H1 (cell line): ENCODE measurements at regions not wholly inside any gene's neighbourhood (a gene's known extent, or its start where the extent isn't known, plus 50 kb on each side); places are given as distances from the start of the nearest gene placed in this dataset.

ENCODE experiments used
- CTCF ChIA-PET: fragments of 300-600 bp; sonication (Branson Sonifier 250); formaldehyde crosslinking; loops from one replicate; lab custom pipeline; 2021; ENCODE audit not compliant: partially characterized antibody; lab: Charles Lee
- POLR2A ChIA-PET: fragments of 300-600 bp; sonication (Branson Sonifier 250); formaldehyde crosslinking; loops from one replicate; lab custom pipeline; 2021; ENCODE audit warnings: inconsistent platforms; ENCODE audit not compliant: partially characterized antibody; lab: Charles Lee
- DNase-seq, 2 experiments: peaks; one replicate each; pipeline versions ENCODE4 v3.0.0 to v3.0.0-alpha.2; 2010 to 2022; ENCODE audit warnings: low spot score in 2 of 2, low read depth in 1 of 2, mixed read lengths in 1 of 2
- FAIRE-seq: peaks from 2 replicates; lab custom pipeline; 2011; peaks lifted over from hg19 to GRCh38; lab: Jason Lieb, UNC
- H2AFZ ChIP-seq: 2 replicates; pipeline ENCODE4 v1.8.1; 2012; ENCODE audit warnings: low read length, inconsistent platforms
- H2AK5ac ChIP-seq: 2 replicates; pipeline ENCODE4 v1.6.1; 2013; ENCODE audit warnings: low read depth, low read length
- H2BK120ac ChIP-seq: replicated peaks from 2 replicates; pipeline ENCODE3; 2013; ENCODE audit warnings: low read depth, low read length, inconsistent platforms
- H2BK12ac ChIP-seq: 2 replicates; pipeline ENCODE4 v1.6.1; 2013; ENCODE audit warnings: low read depth, low read length
- H2BK15ac ChIP-seq: 2 replicates; pipeline ENCODE4 v1.6.1; 2013; ENCODE audit warnings: low read length
- H2BK20ac ChIP-seq: 2 replicates; pipeline ENCODE4 v1.6.1; 2013; ENCODE audit warnings: low read length
- H2BK5ac ChIP-seq: 2 replicates; pipeline ENCODE4 v1.6.1; 2013; ENCODE audit warnings: low read depth, low read length
- H3K14ac ChIP-seq: 2 replicates; pipeline ENCODE4 v1.6.1; 2013; ENCODE audit warnings: inconsistent platforms; ENCODE audit not compliant: insufficient read length
- H3K18ac ChIP-seq: 2 replicates; pipeline ENCODE4 v1.6.1; 2013; ENCODE audit warnings: low read length; ENCODE audit errors: extremely low read depth
- H3K23ac ChIP-seq: 2 replicates; pipeline ENCODE4 v1.6.1; 2013; ENCODE audit warnings: inconsistent platforms; ENCODE audit not compliant: insufficient read length
- H3K23me2 ChIP-seq: 2 replicates; pipeline ENCODE4 v1.6.1; 2013; ENCODE audit warnings: low read depth, low read length
- H3K27ac ChIP-seq: 2 replicates; pipeline ENCODE4 v1.6.1; 2011; ENCODE audit warnings: low read depth, low read length, inconsistent platforms
- H3K27me3 ChIP-seq, 4 experiments: replicated peaks in 1 of 4; 1 replicate in 1 of 4; 2 replicates in 3 of 4; pipeline versions ENCODE4 v1.6.1 to v1.8.1; 2011 to 2013; ENCODE audit warnings: low read length in 3 of 4, mild to moderate bottlenecking in 3 of 4, inconsistent platforms in 2 of 4, mixed read lengths in 2 of 4, moderate library complexity in 1 of 4; ENCODE audit not compliant: control insufficient read depth in 3 of 4, insufficient read depth in 3 of 4; ENCODE audit errors: extremely low read depth in 1 of 4
- H3K36me3 ChIP-seq, 4 experiments: 2 replicates each; pipeline versions ENCODE4 v1.6.1 to v1.8.1; 2011 to 2013; ENCODE audit warnings: mild to moderate bottlenecking in 4 of 4, low read length in 3 of 4, moderate library complexity in 2 of 4, control low read depth in 1 of 4, inconsistent platforms in 1 of 4; ENCODE audit not compliant: insufficient read depth in 4 of 4, control insufficient read depth in 2 of 4
- H3K4ac ChIP-seq: replicated peaks from 2 replicates; pipeline ENCODE3; 2013; ENCODE audit warnings: low read length, low read depth, mixed read lengths, inconsistent platforms; ENCODE audit not compliant: insufficient read length
- H3K4me1 ChIP-seq, 4 experiments: replicated peaks in 1 of 4; 1 replicate in 1 of 4; 2 replicates in 3 of 4; pipeline versions ENCODE4 v1.6.1 to v1.8.1; 2011 to 2013; ENCODE audit warnings: low read length in 3 of 4, inconsistent platforms in 2 of 4, mixed read lengths in 1 of 4; ENCODE audit not compliant: insufficient read depth in 4 of 4, control insufficient read depth in 3 of 4
- H3K4me2 ChIP-seq, 2 experiments: 2 replicates each; pipeline versions ENCODE4 v1.6.1 to v1.8.1; 2011 to 2013; ENCODE audit warnings: low read depth in 2 of 2, low read length in 2 of 2, control low read depth in 1 of 2, inconsistent platforms in 1 of 2, mild to moderate bottlenecking in 1 of 2; ENCODE audit not compliant: insufficient read depth in 1 of 2
- H3K4me3 ChIP-seq, 4 experiments: fragments of 200-600, 300-600 bp in 1 of 4; sonication (generic), shearing (Covaris generic), sonication (Bioruptor Twin) in 1 of 4; 2 replicates each; pipeline versions ENCODE4 v1.5.1 to v1.8.1; 2011 to 2016; ENCODE audit warnings: low read length in 4 of 4, low read depth in 3 of 4, control low read depth in 2 of 4, inconsistent platforms in 2 of 4, mild to moderate bottlenecking in 2 of 4, mixed read lengths in 1 of 4, moderate library complexity in 1 of 4; ENCODE audit not compliant: insufficient read depth in 2 of 4; ENCODE audit errors: extremely low read depth in 1 of 4
- H3K56ac ChIP-seq: replicated peaks from 2 replicates; pipeline ENCODE3; 2013; ENCODE audit warnings: low read depth, mild to moderate bottlenecking, mixed read lengths, low read length, inconsistent platforms; ENCODE audit not compliant: insufficient read length
- H3K79me1 ChIP-seq: 2 replicates; pipeline ENCODE4 v1.6.1; 2013; ENCODE audit warnings: low read depth, low read length, control low read depth
- H3K79me2 ChIP-seq, 2 experiments: 2 replicates each; pipeline versions ENCODE4 v1.6.1 to v1.8.1; 2012 to 2013; ENCODE audit warnings: low read length in 2 of 2, mild to moderate bottlenecking in 2 of 2, inconsistent platforms in 1 of 2; ENCODE audit not compliant: insufficient read depth in 2 of 2, control insufficient read depth in 1 of 2
- H3K9ac ChIP-seq, 4 experiments: replicated peaks in 1 of 4; 1 replicate in 1 of 4; 2 replicates in 3 of 4; pipeline versions ENCODE4 v1.6.1 to v1.8.1; 2011 to 2013; ENCODE audit warnings: low read depth in 3 of 4, low read length in 3 of 4, control low read depth in 2 of 4, mild to moderate bottlenecking in 2 of 4, moderate library complexity in 2 of 4, inconsistent platforms in 1 of 4; ENCODE audit errors: extremely low read depth in 1 of 4
- H3K9me3 ChIP-seq, 2 experiments: 2 replicates each; pipeline versions ENCODE4 v1.6.1 to v1.8.1; 2012 to 2013; ENCODE audit warnings: mild to moderate bottlenecking in 2 of 2, moderate library complexity in 2 of 2, control low read depth in 1 of 2, inconsistent platforms in 1 of 2, low read depth in 1 of 2, low read length in 1 of 2, mixed read lengths in 1 of 2; ENCODE audit not compliant: insufficient read depth in 2 of 2
- H4K20me1 ChIP-seq, 2 experiments: replicated peaks in 1 of 2; 2 replicates each; pipeline versions ENCODE3 to v1.8.1; 2011 to 2013; ENCODE audit warnings: inconsistent platforms in 2 of 2, low read length in 2 of 2, mild to moderate bottlenecking in 1 of 2; ENCODE audit not compliant: insufficient read depth in 2 of 2, control insufficient read depth in 1 of 2
- H4K5ac ChIP-seq: 2 replicates; pipeline ENCODE4 v1.6.1; 2013; ENCODE audit warnings: low read length, low read depth, mixed read lengths, inconsistent platforms; ENCODE audit not compliant: insufficient read length
- H4K8ac ChIP-seq: 2 replicates; pipeline ENCODE4 v1.8.0; 2013; ENCODE audit warnings: mild to moderate bottlenecking, moderate library complexity, low read length, inconsistent platforms; ENCODE audit not compliant: insufficient read depth; ENCODE audit errors: extremely low read depth
- H4K91ac ChIP-seq: replicated peaks from 2 replicates; pipeline ENCODE3; 2013; ENCODE audit warnings: low read length, mixed read lengths, inconsistent platforms; ENCODE audit not compliant: insufficient read length
- ATF3 ChIP-seq: IDR thresholded peaks from 2 replicates; pipeline ENCODE4 v1.6.1; 2011; ENCODE audit warnings: low read depth, mild to moderate bottlenecking, low read length; ENCODE audit not compliant: insufficient read depth
- CBX8 ChIP-seq: fragments of 300-800, 300-1000 bp; sonication (generic); IDR thresholded peaks from 2 replicates; pipeline ENCODE4 v1.7.1; 2016; ENCODE audit warnings: low read depth, low read length, borderline replicate concordance
- CEBPB ChIP-seq: IDR thresholded peaks from 2 replicates; pipeline ENCODE4 v1.6.1; 2012; ENCODE audit warnings: low read depth, low read length
- CHD2 ChIP-seq: IDR thresholded peaks from 2 replicates; pipeline ENCODE4 v1.6.1; 2012; ENCODE audit warnings: low read length, improper control_type of control experiment
- HDAC6 ChIP-seq: IDR thresholded peaks from one replicate; pipeline ENCODE4 v1.7.1; 2012; ENCODE audit warnings: low read depth, mild to moderate bottlenecking, inconsistent platforms, low read length, moderate library complexity
- JUND ChIP-seq: IDR thresholded peaks from 2 replicates; pipeline ENCODE4 v1.6.1; 2011; ENCODE audit warnings: mild to moderate bottlenecking, improper control_type of control experiment, low read length
- KDM5A ChIP-seq: fragments of 200-600 bp; IDR thresholded peaks from 2 replicates; pipeline ENCODE4 v1.7.1; 2012; ENCODE audit warnings: mild to moderate bottlenecking, low read length, inconsistent platforms, mixed read lengths
- MAFK ChIP-seq: IDR thresholded peaks from 2 replicates; pipeline ENCODE4 v1.6.1; 2012; ENCODE audit warnings: low read depth, mild to moderate bottlenecking, improper control_type of control experiment, low read length
- NRF1 ChIP-seq: IDR thresholded peaks from 2 replicates; pipeline ENCODE4 v1.6.1; 2011; ENCODE audit warnings: mild to moderate bottlenecking, low read depth, low read length, improper control_type of control experiment
- PHF8 ChIP-seq: fragments of 200-600 bp; sonication (generic); conservative IDR thresholded peaks from 2 replicates; pipeline ENCODE4 v1.7.1; 2012; ENCODE audit warnings: low read depth, mild to moderate bottlenecking, inconsistent platforms, low read length, moderate library complexity
- RAD21 ChIP-seq, 2 experiments: IDR thresholded peaks in 1 of 2; conservative IDR thresholded peaks in 1 of 2; 2 replicates each; pipeline ENCODE4 v1.6.1; 2011; ENCODE audit warnings: low read depth in 2 of 2, low read length in 2 of 2, improper control_type of control experiment in 1 of 2, inconsistent platforms in 1 of 2, mild to moderate bottlenecking in 1 of 2, moderate library complexity in 1 of 2
- RNF2 ChIP-seq: fragments of 200-900, 300-1000 bp; sonication (generic); IDR thresholded peaks from 2 replicates; pipeline ENCODE4 v1.7.1; 2016; ENCODE audit warnings: borderline replicate concordance, low read depth, mild to moderate bottlenecking, antibody characterized with exemption, low read length; ENCODE audit not compliant: poor library complexity, severe bottlenecking; ENCODE audit errors: missing control alignments
- RXRA ChIP-seq: IDR thresholded peaks from 2 replicates; pipeline ENCODE4 v1.6.1; 2011; ENCODE audit warnings: low read depth, mild to moderate bottlenecking, low read length, moderate library complexity; ENCODE audit not compliant: insufficient read depth
- SUZ12 ChIP-seq: fragments of 200-600 bp; sonication (generic); IDR thresholded peaks from 2 replicates; pipeline ENCODE4 v1.6.1; 2012; ENCODE audit warnings: mild to moderate bottlenecking, inconsistent platforms, low read length, moderate library complexity, mixed read lengths
- TAF1 ChIP-seq: IDR thresholded peaks from 2 replicates; pipeline ENCODE4 v1.6.1; 2011; ENCODE audit warnings: mild to moderate bottlenecking, low read depth, low read length
- whole genome bisulfite sequencing, 2 experiments: shearing (Covaris generic) in 1 of 2; methylation state at CpG; one replicate each; pipeline versions ENCODE4 v1.1.6 to v1.1.7; 2013 to 2015; ENCODE audit warnings: low lambda C conversion rate in 2 of 2, mixed read lengths in 2 of 2, inconsistent platforms in 1 of 2, low coverage in 1 of 2, missing lambda C conversion rate in 1 of 2; ENCODE audit not compliant: insufficient replicate concordance in 2 of 2, insufficient coverage in 1 of 2, insufficient read length in 1 of 2; ENCODE audit errors: extremely low coverage in 1 of 2, missing lambda C conversion rate in 1 of 2; 5-methylcytosine and 5-hydroxymethylcytosine counted together

DNA sequence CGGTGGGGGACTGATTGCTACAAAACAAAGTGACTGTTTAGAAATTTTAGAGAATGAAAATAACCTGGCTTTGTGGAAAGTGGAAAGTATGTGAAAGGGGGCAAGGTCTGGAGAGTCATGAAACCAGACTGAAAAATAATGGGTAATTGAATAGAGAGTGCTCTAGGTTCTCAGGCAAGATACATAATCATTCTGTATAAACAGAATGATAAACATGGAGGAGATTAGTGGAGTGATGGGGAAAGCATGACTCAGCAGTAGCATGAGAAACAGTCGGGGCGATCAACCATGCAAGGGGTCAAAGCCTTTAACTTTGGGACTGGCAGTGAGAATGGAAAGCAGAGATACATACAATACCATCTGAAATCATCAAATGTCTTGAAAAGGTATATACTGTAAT is 332.5 kb downstream of the CCER1 start:
- Histone ChIP-seq H3K14ac (no peak overlapping the region), H3K79me2 (no peaks in the 10 kb centered on the region), H3K36me3 (no peaks in the 10 kb centered on the region), H4K91ac (no peak overlapping the region), H2BK12ac (no peak overlapping the region), H3K9ac (no peak overlapping the region), H3K27me3 (no peaks in the 10 kb centered on the region), H4K5ac (no peak overlapping the region), H2BK5ac (no peak overlapping the region), H4K8ac (no peak overlapping the region), H3K4ac (no peak overlapping the region), H2AFZ (no peak overlapping the region), H3K4me2 (no peak overlapping the region), H2BK15ac (no peak overlapping the region), H3K4me3 (no peak overlapping the region), H3K79me1 (no peaks in the 10 kb centered on the region), H3K9me3 (no peaks in the 10 kb centered on the region), H3K4me1 (no peaks in the 10 kb centered on the region), H3K27ac (no peak overlapping the region), H3K23ac (no peak overlapping the region), H2BK120ac (no peak overlapping the region), H2BK20ac (no peak overlapping the region), H3K18ac (no peak overlapping the region), H3K56ac (no peak overlapping the region), H3K23me2 (no peaks in the 10 kb centered on the region), H4K20me1 (no peaks in the 10 kb centered on the region), H2AK5ac (no peak overlapping the region)
- WGBS, 2 experiments, result 90% methylated on average over 3 of the region's 3 CpGs; no CpG with 5 or more reads in 1 of the 2 experiments
- ChIA-PET CTCF (no interaction called here), POLR2A (no interaction called here)
- no peak for FAIRE-seq
- no peak for DNase-seq
- TF ChIP-seq NRF1 (no peak), HDAC6 (no peak), CHD2 (no peak), CEBPB (no peak), RAD21 (IDR thresholded peaks at IDR 0.05 in 1 of 2, conservative IDR thresholded peaks at IDR 0.05 in 1 of 2; ENCODE audit: low read depth in 2 of 2, low read length in 2 of 2) (no peak), TAF1 (no peak), PHF8 (no peak), RXRA (no peak), SUZ12 (no peak), ATF3 (no peak), RNF2 (no peak), JUND (no peak), KDM5A (no peak), MAFK (peak; percentile 9; the same call in 1 of the 2 replicates), CBX8 (no peak)
